ENCODE measurements at regions not wholly inside any gene's neighbourhood (a gene's known extent, or its start where the extent isn't known, plus 50 kb on each side); places are given as distances from the start of the nearest gene placed in this dataset.

- no peak for TF ChIP-seq CTCF (conservative IDR thresholded peaks at IDR 0.05; ENCODE audit: low read depth, low read length)
- no peak for DNase-seq (ENCODE audit: low read depth)
- H3K4me3 ChIP-seq (ENCODE audit: low read depth, low read length): no peak overlapping the region
Observed at GRCh38 chr1:221823149-221823548, 81.3 kb upstream of the DUSP10 start.

GRCh38 chr1:221822591-221822990 lies 80.7 kb upstream of the DUSP10 start:
- no peak for DNase-seq (ENCODE audit: low read depth)
- no peak for TF ChIP-seq CTCF (conservative IDR thresholded peaks at IDR 0.05; ENCODE audit: low read depth, low read length)
- H3K4me3 ChIP-seq (ENCODE audit: low read depth, low read length): no peak overlapping the region

- peak; percentile 96 for DNase-seq (ENCODE audit: low read depth)
- H3K4me3 ChIP-seq (ENCODE audit: low read depth, low read length): no peak overlapping the region
Observed at GRCh38 chr1:221816899-221817298, 75.0 kb upstream of the DUSP10 start.

GRCh38 chr1:221815660-221816059 lies 73.8 kb upstream of the DUSP10 start:
- no peak for TF ChIP-seq CTCF (conservative IDR thresholded peaks at IDR 0.05; ENCODE audit: low read depth, low read length)
- DNase-seq (ENCODE audit: low read depth): no peak
- H3K4me3 ChIP-seq (ENCODE audit: low read depth, low read length): no peak overlapping the region

More at GRCh38 chr1:221816899-221817298, 75.0 kb upstream of the DUSP10 start:
- TF ChIP-seq CTCF (conservative IDR thresholded peaks at IDR 0.05; ENCODE audit: low read depth, low read length): no peak

- H3K4me3 ChIP-seq (ENCODE audit: low read depth, low read length): no peak overlapping the region
- peak; percentile 17 for DNase-seq (ENCODE audit: low read depth)
- no peak for TF ChIP-seq CTCF (conservative IDR thresholded peaks at IDR 0.05; ENCODE audit: low read depth, low read length)
Observed at GRCh38 chr1:221813887-221814286, 72.0 kb upstream of the DUSP10 start.

- no peak overlapping the region for H3K4me3 ChIP-seq (ENCODE audit: low read depth, low read length)
- TF ChIP-seq CTCF (conservative IDR thresholded peaks at IDR 0.05; ENCODE audit: low read depth, low read length): no peak
- no peak for DNase-seq (ENCODE audit: low read depth)
Observed at GRCh38 chr1:221812905-221813597, 71.2 kb upstream of the DUSP10 start.

GRCh38 chr1:221812088-221812752 lies 70.3 kb upstream of the DUSP10 start:
- no peak for DNase-seq (ENCODE audit: low read depth)
- H3K4me3 ChIP-seq (ENCODE audit: low read depth, low read length): no peak overlapping the region
- no peak for TF ChIP-seq CTCF (conservative IDR thresholded peaks at IDR 0.05; ENCODE audit: low read depth, low read length)
